Activated T-cell treated with anti-CD3 and anti-CD28 coated beads for 24 hours (primary cell): ENCODE measurements at regions not wholly inside any gene's neighbourhood (a gene's known extent, or its start where the extent isn't known, plus 50 kb on each side); places are given as distances from the start of the nearest gene placed in this dataset.
"Not testable (repeated sequence)": the region's sequence is repeated elsewhere in the genome, so short reads cannot be mapped to it uniquely, and the experiment has no call there.

Experiments used
- DNase-seq: peaks from one replicate; pipeline ENCODE4 v3.0.0-alpha.2; 2020; ENCODE audit warnings: low read depth

DNA sequence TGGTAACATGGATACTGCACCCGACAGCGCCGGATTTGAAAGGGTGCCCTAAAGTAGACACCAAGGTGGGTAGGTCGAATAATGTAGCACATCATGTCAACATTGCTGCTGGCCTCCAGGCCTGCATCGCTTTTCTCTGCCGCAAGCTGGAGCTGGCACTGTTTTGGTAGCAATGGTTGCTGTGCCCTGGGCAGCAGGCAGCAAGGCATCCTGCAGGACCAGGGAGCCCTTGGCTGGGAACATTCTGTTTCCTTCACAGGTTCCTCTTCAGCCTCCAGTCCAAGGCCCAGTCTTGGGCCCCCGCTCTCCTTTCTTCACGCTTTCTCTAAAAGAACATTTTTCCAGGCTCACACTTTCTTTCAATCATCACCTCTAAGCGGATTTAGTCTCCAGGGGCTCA lies 365.8 kb upstream of the JARID2 start:
- no peak for DNase-seq

GRCh38 chr6:14880677-14881076 lies 365.2 kb upstream of the JARID2 start:
- DNase-seq, result no peak

DNA sequence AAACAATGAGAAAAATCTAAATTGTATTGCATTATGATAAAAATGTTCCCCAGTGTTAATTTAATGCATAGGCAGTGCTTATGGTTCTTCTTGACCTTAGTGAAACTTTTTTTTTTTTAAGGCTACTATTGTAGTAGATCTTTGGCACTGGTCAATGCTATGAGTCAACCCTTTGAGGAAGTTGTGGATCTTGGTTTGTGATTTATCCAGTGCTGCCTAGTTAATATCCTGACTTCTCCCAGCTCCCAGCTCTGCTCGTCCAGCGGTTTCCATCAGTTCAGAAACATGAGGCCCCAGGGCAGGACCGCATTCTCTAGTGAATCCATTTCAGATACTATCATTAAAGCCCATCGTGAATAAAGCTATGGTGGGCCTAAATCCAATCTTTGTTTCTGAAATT lies 364.5 kb upstream of the JARID2 start:
- no peak for DNase-seq

DNA sequence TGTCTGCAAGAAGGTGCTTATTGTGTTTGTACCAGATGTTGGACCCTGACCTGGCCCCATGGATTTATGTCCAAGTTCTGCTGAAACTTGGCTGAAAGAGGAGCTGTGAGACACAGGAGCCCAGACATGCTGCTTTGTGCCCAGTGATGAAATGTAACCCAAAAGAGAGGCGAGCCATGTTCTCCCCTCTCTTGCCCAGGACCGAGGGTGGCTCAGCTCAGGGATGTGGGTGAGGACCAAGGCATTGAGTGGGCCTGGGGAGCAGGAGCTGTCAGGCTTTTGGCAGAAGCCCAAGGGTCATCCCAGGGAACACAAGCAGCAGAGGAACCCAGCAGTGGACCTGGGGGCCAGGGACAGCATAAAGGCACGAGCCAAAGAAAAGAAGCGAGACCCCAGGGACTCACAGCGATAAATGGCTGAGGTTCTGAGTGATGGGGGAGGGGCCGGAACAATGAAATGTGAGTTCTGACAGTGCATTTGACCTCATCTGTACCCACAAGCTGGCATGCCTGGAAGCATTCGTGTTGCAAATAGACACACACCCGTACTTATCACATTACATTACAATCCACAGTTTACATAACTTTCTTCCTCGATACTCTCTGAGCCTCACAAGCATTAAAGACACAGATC lies 363.4 kb upstream of the JARID2 start:
- DNase-seq, result no peak

DNA sequence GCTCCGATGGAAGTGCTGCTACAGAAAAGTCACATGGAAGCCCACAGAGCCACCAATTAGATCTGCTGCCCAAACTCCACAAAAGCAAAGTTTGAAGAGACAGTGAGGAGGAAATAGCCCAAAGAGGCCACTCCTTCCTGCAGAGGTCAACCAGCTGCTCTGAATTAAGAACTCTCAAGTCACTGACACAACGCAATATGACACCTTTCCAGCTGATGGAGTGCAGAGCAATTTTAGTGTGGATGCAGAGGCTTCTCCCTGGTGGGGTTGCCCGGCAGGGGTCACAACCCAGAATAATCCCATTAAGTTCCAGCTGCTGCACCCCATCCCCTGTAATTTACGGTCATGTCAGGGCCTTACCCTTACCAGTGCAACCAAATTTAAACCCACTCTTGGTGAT lies 361.9 kb upstream of the JARID2 start:
- no peak for DNase-seq

GRCh38 chr6:14885498-14885897 lies 360.4 kb upstream of the JARID2 start:
- DNase-seq, result no peak

DNA sequence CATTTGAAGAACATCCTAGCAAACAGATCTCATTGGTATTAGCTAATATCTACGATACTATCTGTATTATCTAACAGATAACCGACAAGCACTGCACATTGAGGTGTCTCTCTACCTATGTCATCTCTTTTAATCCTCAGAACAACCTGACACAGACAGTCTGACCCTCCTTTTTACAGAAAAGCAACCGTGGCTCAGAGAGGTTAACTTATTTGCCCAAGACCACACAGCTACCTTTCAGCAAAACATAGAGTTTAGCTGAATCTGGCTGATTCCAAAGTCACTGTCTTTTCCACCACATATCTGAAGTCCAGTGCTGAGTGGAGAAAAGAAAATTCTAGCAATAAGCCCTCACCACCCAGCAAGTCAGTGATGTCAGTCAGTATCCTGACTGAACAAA lies 358.7 kb upstream of the JARID2 start:
- no peak for DNase-seq

DNA sequence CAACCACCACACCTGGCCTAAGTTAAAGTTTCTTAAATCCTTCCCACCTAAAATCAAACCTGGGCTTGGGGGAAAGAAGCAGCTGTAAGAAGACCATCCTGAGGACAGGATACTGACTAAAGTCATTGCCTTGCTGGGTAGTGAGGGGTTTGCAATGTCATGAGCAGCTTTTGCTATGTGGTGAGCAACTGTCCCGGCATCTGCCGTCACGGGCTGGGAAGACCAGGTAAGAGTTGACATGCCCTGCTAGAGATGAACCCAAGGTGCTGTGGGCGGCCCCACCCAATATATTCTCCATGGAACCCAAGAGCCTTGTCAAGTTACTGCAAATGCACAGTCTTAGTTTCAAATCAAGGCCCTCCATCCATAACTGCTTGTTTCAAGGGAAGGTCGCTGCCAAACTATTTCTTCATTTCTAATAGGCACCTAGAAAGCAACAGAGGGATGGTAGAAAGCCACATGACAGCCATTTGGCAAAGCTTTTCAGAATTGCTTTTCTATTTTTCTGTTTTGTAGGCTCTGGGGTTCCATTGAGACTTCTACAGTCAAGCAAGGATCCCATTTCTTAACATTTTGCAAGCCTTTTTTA lies 357.8 kb upstream of the JARID2 start:
- no peak for DNase-seq

GRCh38 chr6:14888575-14889000 lies 357.3 kb upstream of the JARID2 start:
- no peak for DNase-seq

- no peak for DNase-seq
Observed at GRCh38 chr6:14889188-14889587, 356.7 kb upstream of the JARID2 start.

- no peak for DNase-seq
Observed at GRCh38 chr6:14889611-14890593, 356.0 kb upstream of the JARID2 start.

GRCh38 chr6:14891820-14892375 lies 354.0 kb upstream of the JARID2 start:
- not testable (repeated sequence) for DNase-seq

GRCh38 chr6:14894105-14894504 lies 351.8 kb upstream of the JARID2 start:
- no peak for DNase-seq

DNA sequence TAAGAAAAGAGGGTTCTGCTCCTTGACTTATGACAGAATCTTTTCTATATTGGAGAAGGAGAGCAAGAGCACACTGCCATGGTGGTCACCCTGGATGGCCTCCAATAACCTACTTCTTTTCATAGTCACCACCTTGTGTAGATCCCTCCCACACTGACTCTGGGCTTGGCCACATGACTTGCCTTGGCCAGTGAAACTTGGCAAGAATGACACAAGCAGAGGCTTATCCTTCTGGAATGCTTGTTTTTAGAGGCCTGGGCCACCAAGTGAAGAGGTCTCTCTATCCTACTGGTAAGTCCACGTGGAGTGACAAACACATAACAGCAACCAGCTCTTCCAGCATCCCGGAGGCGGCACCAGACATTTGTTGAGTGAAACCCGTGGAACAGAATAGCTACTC lies 349.4 kb upstream of the JARID2 start:
- no peak for DNase-seq

DNA sequence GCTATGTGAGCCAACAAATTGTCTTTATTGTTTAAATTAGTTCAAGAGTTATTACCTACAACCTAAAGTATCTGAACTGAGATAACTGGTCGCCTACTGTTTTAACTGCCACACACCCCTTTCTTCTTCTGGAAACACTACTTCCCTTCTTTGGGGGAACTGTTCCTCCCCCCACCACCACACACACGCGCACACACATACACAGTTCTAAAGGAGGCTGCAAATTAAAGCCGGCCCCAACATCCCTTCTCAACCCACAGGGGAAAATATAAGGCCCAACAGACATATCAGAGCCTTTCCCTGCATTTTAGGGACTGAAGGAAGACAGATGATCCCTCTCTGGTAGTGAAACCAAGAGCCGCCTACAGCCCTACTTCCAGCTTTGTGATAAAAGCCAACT lies 348.0 kb upstream of the JARID2 start:
- no peak for DNase-seq

DNA sequence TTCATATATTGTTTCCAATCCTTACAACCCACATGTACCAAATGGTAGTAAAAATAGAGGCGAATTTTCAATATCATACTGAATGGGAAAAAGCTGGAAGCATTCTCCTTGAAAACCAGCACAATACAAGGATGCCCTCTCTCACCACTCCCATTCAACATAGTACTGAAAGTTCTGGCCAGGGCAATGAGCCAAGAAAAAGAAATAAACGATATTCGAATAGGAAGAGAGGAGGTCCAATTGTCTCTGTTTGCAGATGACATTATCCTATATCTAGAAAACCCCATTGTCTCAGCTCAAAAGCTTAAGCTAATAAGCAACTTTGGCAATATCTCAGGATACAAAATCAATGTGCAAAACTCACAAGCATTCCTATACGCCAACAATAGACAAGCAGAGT lies 346.4 kb upstream of the JARID2 start:
- not testable (repeated sequence) for DNase-seq

- DNase-seq, result no peak
Observed at GRCh38 chr6:14900919-14901318, 344.9 kb upstream of the JARID2 start.

DNA sequence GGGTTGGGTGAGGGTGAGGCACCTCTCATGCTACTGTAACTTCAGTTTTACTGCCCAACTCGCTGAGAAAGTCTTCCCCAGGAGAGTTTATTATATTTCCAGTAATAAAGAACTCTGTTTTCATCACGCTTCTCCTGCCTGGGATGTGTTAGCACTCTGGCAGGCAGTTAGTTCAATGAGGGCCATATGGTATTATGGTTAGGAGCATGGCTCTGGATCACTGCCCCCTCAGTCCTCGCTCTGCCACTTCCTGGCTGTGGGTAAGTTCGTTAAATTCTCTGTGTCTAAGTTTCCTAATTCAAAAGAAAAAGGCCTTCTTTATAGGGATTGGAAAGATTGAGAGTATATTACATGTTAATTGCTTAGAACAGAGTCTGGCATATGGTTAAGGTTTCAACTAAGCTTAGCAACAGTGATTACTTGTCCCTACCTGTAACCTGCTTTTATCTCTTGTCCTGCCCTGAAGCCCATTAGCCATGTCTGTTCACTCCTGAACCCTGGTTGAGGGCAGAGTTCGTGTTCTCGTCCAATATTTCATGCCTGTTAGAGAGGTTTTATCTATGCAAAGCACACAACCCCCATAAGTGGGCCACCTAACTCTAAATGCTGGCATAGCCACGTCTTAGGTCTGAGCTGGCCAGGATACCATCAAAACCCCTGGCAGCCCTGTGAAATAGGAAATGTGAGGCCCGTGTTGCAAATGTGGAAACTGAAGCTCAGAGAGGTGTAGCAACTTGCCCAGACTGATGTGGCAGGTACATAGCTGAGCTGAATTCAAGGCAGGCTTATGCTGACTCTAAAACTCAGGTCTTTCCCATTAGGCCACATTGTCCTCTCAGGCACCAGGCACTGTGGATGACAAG lies 342.5 kb upstream of the JARID2 start:
- DNase-seq, result no peak

DNA sequence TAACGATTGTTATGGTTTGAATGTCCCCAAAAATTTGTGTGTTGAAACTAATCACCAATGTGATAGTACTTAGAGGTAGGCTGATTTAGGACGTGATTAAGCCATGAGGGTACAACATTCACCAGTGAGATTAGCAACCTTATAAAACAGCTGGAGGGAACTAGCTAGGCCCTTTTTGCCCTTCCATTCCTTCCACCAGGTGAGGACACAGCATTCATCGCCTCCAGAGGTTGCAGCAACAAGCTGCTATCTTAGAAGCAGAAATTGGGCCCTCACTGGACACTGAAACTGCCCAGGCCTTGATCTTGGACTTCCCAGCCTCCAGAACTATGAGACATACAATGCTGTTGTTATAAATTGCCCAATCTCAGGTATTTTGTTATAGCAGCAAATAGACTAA lies 340.7 kb upstream of the JARID2 start:
- DNase-seq, result no peak

GRCh38 chr6:14906621-14907020 lies 339.2 kb upstream of the JARID2 start:
- no peak for DNase-seq

GRCh38 chr6:14910692-14911547 lies 334.9 kb upstream of the JARID2 start:
- DNase-seq, result no peak
